HUES48 (cell line): ENCODE measurements at regions not wholly inside any gene's neighbourhood (a gene's known extent, or its start where the extent isn't known, plus 50 kb on each side); places are given as distances from the start of the nearest gene placed in this dataset.

Experiments used
- H3K27ac ChIP-seq: one replicate; pipeline ENCODE4 v1.7.0; 2013; ENCODE audit warnings: low read depth, low read length, inconsistent platforms
- H3K27me3 ChIP-seq: 2 replicates; pipeline ENCODE4 v1.6.1; 2013; ENCODE audit warnings: mild to moderate bottlenecking, low read length; ENCODE audit not compliant: control insufficient read depth, insufficient read depth
- H3K36me3 ChIP-seq: 2 replicates; pipeline ENCODE4 v1.6.1; 2013; ENCODE audit warnings: low read length; ENCODE audit not compliant: control insufficient read depth, insufficient read depth
- H3K4me1 ChIP-seq: 2 replicates; pipeline ENCODE4 v1.6.1; 2013; ENCODE audit warnings: mild to moderate bottlenecking, low read length; ENCODE audit not compliant: control insufficient read depth, insufficient read depth
- H3K4me3 ChIP-seq: 2 replicates; pipeline ENCODE4 v1.5.1; 2013; ENCODE audit warnings: mild to moderate bottlenecking, low read depth, low read length
- H3K9ac ChIP-seq: 2 replicates; pipeline ENCODE4 v1.6.1; 2013; ENCODE audit warnings: mild to moderate bottlenecking, low read depth, low read length, moderate library complexity
- H3K9me3 ChIP-seq: 2 replicates; pipeline ENCODE4 v1.6.1; 2013; ENCODE audit warnings: low read length; ENCODE audit not compliant: control insufficient read depth, insufficient read depth

DNA sequence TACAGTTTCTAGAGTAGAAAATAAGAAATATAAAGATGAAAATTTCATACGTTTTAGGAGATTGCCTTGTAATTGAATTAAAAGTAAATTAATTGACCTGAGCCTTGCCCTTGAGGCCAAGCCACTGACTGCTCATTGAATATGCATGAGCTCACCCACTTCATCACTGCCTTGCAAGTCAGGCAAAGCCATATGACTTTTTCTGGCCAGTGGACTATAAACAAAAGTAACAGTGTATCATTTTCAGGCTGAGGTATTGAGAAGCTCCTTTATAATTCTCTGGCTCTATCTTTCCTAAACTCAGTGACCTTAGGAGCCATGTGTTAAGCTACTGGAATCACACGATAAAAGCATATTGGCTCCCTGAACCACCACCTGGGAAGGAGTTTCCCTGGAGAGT lies 369.3 kb downstream of the NUAK1 start:
- H3K27ac ChIP-seq, result no peak overlapping the region
- H3K4me1 ChIP-seq, result no peaks in the 10 kb centered on the region
- H3K4me3 ChIP-seq, result no peak overlapping the region
- no peaks in the 10 kb centered on the region for H3K9me3 ChIP-seq
- no peak overlapping the region for H3K9ac ChIP-seq
- no peaks in the 10 kb centered on the region for H3K27me3 ChIP-seq
- H3K36me3 ChIP-seq, result no peaks in the 10 kb centered on the region

- Histone ChIP-seq H3K36me3 (no peaks in the 10 kb centered on the region), H3K27me3 (no peaks in the 10 kb centered on the region), H3K4me1 (no peaks in the 10 kb centered on the region), H3K9ac (no peak overlapping the region), H3K9me3 (no peaks in the 10 kb centered on the region), H3K27ac (no peak overlapping the region), H3K4me3 (no peak overlapping the region)
Observed at GRCh38 chr12:105773471-105773870, 365.3 kb downstream of the NUAK1 start.

GRCh38 chr12:105774037-105774436 lies 364.7 kb downstream of the NUAK1 start:
- H3K4me3 ChIP-seq, result no peak overlapping the region
- no peak overlapping the region for H3K27ac ChIP-seq
- H3K9me3 ChIP-seq, result no peaks in the 10 kb centered on the region
- no peak overlapping the region for H3K9ac ChIP-seq
- no peaks in the 10 kb centered on the region for H3K27me3 ChIP-seq
- H3K36me3 ChIP-seq, result no peaks in the 10 kb centered on the region
- H3K4me1 ChIP-seq, result no peaks in the 10 kb centered on the region

GRCh38 chr12:105775343-105775742 lies 363.4 kb downstream of the NUAK1 start:
- Histone ChIP-seq H3K4me1 (no peaks in the 10 kb centered on the region), H3K27ac (no peak overlapping the region), H3K36me3 (no peaks in the 10 kb centered on the region), H3K27me3 (no peaks in the 10 kb centered on the region), H3K9ac (no peak overlapping the region), H3K9me3 (no peaks in the 10 kb centered on the region), H3K4me3 (no peak overlapping the region)

GRCh38 chr12:105783983-105784947 lies 354.5 kb downstream of the NUAK1 start:
- Histone ChIP-seq H3K4me1 (no peaks in the 10 kb centered on the region), H3K27me3 (no peaks in the 10 kb centered on the region), H3K9me3 (no peaks in the 10 kb centered on the region), H3K4me3 (no peak overlapping the region), H3K36me3 (no peaks in the 10 kb centered on the region), H3K27ac (no peak overlapping the region), H3K9ac (no peak overlapping the region)

DNA sequence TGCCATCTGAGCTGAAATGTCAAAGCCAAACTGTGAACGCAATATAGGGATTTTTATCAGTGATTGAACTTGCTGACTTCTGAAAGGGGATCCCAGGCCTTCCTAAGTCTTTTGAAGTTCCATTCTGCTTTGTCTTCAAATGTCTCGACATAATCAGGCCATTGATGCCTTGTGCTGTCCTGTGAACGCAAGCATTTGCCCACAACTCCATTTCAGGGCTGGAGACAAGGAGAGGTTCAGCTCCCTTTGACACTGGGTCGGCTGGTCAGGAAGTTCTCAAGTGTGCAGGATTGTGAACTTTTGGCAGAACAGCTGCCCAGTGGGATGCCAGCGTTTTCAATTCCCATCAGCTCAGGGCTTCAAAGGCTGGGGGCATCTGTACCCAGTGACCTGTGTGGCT lies 345.3 kb downstream of the NUAK1 start:
- no peak overlapping the region for H3K27ac ChIP-seq
- no peaks in the 10 kb centered on the region for H3K4me1 ChIP-seq
- H3K4me3 ChIP-seq, result no peak overlapping the region
- no peaks in the 10 kb centered on the region for H3K27me3 ChIP-seq
- no peaks in the 10 kb centered on the region for H3K36me3 ChIP-seq
- no peak overlapping the region for H3K9ac ChIP-seq
- H3K9me3 ChIP-seq, result no peaks in the 10 kb centered on the region

GRCh38 chr12:105798256-105798845 lies 340.4 kb downstream of the NUAK1 start:
- Histone ChIP-seq H3K9ac (no peak overlapping the region), H3K27ac (no peak overlapping the region)

GRCh38 chr12:105799103-105799502 lies 339.7 kb downstream of the NUAK1 start:
- H3K9me3 ChIP-seq, result no peaks in the 10 kb centered on the region
- no peak overlapping the region for H3K4me3 ChIP-seq
- no peak overlapping the region for H3K27ac ChIP-seq
- H3K36me3 ChIP-seq, result no peaks in the 10 kb centered on the region
- no peak overlapping the region for H3K9ac ChIP-seq
- no peaks in the 10 kb centered on the region for H3K27me3 ChIP-seq
- no peaks in the 10 kb centered on the region for H3K4me1 ChIP-seq

More at GRCh38 chr12:105798256-105798845, 340.4 kb downstream of the NUAK1 start:
- H3K4me1 ChIP-seq, result no peaks in the 10 kb centered on the region
- H3K27me3 ChIP-seq, result no peaks in the 10 kb centered on the region
- H3K36me3 ChIP-seq, result no peaks in the 10 kb centered on the region
- no peaks in the 10 kb centered on the region for H3K9me3 ChIP-seq
- no peak overlapping the region for H3K4me3 ChIP-seq

GRCh38 chr12:105801351-105801750 lies 337.4 kb downstream of the NUAK1 start:
- Histone ChIP-seq H3K4me1 (no peaks in the 10 kb centered on the region), H3K9ac (no peak overlapping the region), H3K36me3 (no peaks in the 10 kb centered on the region), H3K27ac (no peak overlapping the region), H3K27me3 (no peaks in the 10 kb centered on the region), H3K9me3 (no peaks in the 10 kb centered on the region), H3K4me3 (no peak overlapping the region)

GRCh38 chr12:105803292-105803691 lies 335.5 kb downstream of the NUAK1 start:
- Histone ChIP-seq H3K36me3 (no peaks in the 10 kb centered on the region), H3K9ac (no peak overlapping the region), H3K4me3 (no peak overlapping the region), H3K4me1 (no peaks in the 10 kb centered on the region), H3K9me3 (no peaks in the 10 kb centered on the region), H3K27ac (no peak overlapping the region), H3K27me3 (no peaks in the 10 kb centered on the region)

DNA sequence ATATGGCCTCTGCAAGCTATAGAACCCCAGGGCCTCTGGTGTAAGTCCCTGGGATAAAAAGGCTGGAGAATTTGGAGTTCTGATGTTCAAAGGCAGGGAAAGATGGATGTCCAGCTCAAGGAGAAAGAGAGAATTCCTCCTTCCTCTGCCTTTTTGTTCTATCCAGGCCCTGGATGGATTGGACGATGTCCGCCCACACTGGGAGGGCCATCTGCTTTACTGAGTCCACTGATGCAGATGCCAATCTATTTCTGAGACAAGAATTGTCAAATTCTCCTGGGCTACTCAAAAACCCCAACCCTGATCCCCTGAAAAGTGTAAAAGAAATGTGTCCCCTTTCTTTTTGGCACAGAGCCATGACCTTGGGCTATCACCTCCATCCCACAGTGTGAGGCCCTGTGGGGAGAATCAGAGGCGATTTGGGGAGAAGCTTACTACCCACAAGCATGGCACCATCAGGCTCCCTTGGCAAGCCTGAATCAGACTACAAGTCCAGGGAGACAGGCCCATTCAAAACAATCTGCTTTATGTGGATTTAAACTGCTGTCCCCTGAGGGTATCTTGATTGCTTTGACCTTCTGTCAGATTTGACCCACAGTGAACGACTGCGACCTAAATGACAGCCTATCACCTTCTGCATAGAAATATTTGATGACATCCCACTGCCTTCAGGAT lies 334.0 kb downstream of the NUAK1 start:
- Histone ChIP-seq H3K9ac (no peak overlapping the region), H3K9me3 (no peaks in the 10 kb centered on the region), H3K4me1 (no peaks in the 10 kb centered on the region), H3K4me3 (no peak overlapping the region), H3K27ac (no peak overlapping the region), H3K36me3 (no peaks in the 10 kb centered on the region), H3K27me3 (no peaks in the 10 kb centered on the region)
